ENCODE measurements at regions not wholly inside any gene's neighbourhood (a gene's known extent, or its start where the extent isn't known, plus 50 kb on each side); places are given as distances from the start of the nearest gene placed in this dataset.

DNA sequence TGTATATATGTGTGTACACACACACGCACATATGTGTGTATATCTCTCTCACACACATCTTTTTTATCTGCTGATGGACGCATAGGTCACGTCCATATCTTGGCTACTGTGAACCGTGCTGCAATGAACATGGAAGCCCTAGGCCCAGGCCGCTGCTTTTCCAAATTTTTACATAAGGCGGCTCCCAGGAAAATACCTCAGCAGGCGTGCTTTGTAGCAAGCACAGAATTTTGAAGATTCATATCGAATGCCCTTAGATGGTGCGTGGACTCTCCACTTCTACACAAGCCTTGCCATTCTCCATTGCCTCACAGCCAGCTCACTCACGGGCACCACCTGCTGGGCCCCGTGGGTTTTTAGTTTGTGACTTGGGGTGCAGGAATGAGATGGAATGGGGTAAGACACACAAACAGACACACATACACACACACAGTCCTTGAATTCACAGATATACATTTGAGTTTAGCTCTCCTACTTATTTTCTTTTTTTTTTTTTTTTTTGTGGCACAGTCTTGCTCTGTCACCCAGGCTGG lies 57.9 kb upstream of the RNF32 start:
- Histone ChIP-seq H3K4me3 (ENCODE audit: low read length in 3 of 3) (no peak overlapping the region), H3K27me3 (ENCODE audit: control insufficient read depth, insufficient read depth, low read length) (no peaks in the 10 kb centered on the region), H3K36me3 (ENCODE audit: control insufficient read depth in 2 of 3, insufficient read depth in 3 of 3, low read length in 3 of 3) (no peaks in the 10 kb centered on the region), H3K4me1 (ENCODE audit: control insufficient read depth in 2 of 3, insufficient read depth in 2 of 3, low read depth in 1 of 3, low read length in 3 of 3) (no peaks in the 10 kb centered on the region), H3K9ac (ENCODE audit: low read length in 3 of 3) (no peak overlapping the region), H3K27ac (ENCODE audit: low read depth in 2 of 2, low read length in 2 of 2) (no peak overlapping the region), H3K9me3 (ENCODE audit: control insufficient read depth in 2 of 3, insufficient read depth in 1 of 3, low read length in 3 of 3) (peaks cover 0 to 7% (median 6%) of the 10 kb centered on the region in 3 donors)
- intact Hi-C loops (cut with DNase I) = no loop called here
- no peak for FAIRE-seq
- TF ChIP-seq, protein P1, sequence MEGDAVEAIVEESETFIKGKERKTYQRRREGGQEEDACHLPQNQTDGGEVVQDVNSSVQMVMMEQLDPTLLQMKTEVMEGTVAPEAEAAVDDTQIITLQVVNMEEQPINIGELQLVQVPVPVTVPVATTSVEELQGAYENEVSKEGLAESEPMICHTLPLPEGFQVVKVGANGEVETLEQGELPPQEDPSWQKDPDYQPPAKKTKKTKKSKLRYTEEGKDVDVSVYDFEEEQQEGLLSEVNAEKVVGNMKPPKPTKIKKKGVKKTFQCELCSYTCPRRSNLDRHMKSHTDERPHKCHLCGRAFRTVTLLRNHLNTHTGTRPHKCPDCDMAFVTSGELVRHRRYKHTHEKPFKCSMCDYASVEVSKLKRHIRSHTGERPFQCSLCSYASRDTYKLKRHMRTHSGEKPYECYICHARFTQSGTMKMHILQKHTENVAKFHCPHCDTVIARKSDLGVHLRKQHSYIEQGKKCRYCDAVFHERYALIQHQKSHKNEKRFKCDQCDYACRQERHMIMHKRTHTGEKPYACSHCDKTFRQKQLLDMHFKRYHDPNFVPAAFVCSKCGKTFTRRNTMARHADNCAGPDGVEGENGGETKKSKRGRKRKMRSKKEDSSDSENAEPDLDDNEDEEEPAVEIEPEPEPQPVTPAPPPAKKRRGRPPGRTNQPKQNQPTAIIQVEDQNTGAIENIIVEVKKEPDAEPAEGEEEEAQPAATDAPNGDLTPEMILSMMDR (IDR thresholded peaks at IDR 0.05; ENCODE audit: borderline replicate concordance, extremely low read depth, insufficient read depth) = no peak
- DNase-seq = no peak

DNA sequence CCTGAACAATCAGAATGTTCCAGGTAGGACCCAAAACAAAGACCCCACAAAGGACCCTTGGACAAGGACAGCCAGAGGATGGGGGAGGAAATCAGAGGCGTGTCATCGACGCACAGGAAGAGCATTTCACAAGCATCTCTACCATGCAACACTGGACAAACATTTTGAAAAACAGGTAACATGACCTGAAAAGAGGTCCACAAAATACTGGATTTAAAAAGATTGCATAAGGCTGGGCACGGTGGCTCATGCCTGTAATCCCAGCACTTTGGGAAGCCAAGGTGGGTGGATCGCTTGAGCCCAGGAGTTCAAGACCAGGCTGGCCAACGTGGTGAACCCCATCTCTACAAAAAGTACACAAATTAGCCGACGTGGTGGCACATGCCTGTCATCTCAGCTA lies 60.5 kb upstream of the RNF32 start:
- H3K9ac ChIP-seq (ENCODE audit: low read length in 3 of 3) = no peak overlapping the region

DNA sequence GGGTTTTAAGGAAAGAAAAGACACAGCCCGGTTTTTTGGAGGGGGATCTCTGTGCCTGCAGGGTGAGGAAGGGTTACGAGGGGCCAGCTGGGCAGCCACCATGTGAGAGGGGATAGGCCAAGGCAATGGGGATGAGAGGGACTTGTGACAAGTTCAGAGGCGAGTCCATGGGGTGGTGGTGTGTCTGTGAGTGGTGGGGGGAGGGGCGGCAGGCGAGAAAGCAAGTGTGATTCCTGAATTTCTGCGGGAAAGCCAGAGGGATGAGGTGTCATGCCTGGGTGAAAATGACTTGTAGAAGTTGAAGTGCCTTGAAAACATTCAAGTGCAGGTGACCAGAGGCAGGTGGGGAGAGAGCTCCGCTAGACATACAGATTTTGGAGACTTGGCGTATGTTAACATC lies 61.0 kb upstream of the RNF32 start:
- Histone ChIP-seq H3K9ac (ENCODE audit: low read length in 3 of 3) (no peak overlapping the region), H3K9me3 (ENCODE audit: control insufficient read depth in 2 of 3, insufficient read depth in 1 of 3, low read length in 3 of 3) (no peaks in the 10 kb centered on the region), H3K27ac (ENCODE audit: low read depth in 2 of 2, low read length in 2 of 2) (no peak overlapping the region), H3K4me3 (ENCODE audit: low read length in 3 of 3) (no peak overlapping the region), H3K27me3 (ENCODE audit: control insufficient read depth, insufficient read depth, low read length) (no peaks in the 10 kb centered on the region), H3K36me3 (ENCODE audit: control insufficient read depth in 2 of 3, insufficient read depth in 3 of 3, low read length in 3 of 3) (no peaks in the 10 kb centered on the region), H3K4me1 (ENCODE audit: control insufficient read depth in 2 of 3, insufficient read depth in 2 of 3, low read depth in 1 of 3, low read length in 3 of 3) (no peaks in the 10 kb centered on the region)
- FAIRE-seq (no peak), DNase-seq (no peak)
- TF ChIP-seq, protein P1 (IDR thresholded peaks at IDR 0.05; ENCODE audit: borderline replicate concordance, extremely low read depth, insufficient read depth) = no peak
- intact Hi-C loops (cut with DNase I) = no loop called here

More for the DNA sequence above, 60.5 kb upstream of the RNF32 start:
- no peak for FAIRE-seq
- no peak for DNase-seq
- no peaks in the 10 kb centered on the region for H3K4me1 ChIP-seq (ENCODE audit: control insufficient read depth in 2 of 3, insufficient read depth in 2 of 3, low read depth in 1 of 3, low read length in 3 of 3)
- no peak overlapping the region for H3K27ac ChIP-seq (ENCODE audit: low read depth in 2 of 2, low read length in 2 of 2)
- H3K36me3 ChIP-seq (ENCODE audit: control insufficient read depth in 2 of 3, insufficient read depth in 3 of 3, low read length in 3 of 3) = no peaks in the 10 kb centered on the region
- TF ChIP-seq, protein P1 (IDR thresholded peaks at IDR 0.05; ENCODE audit: borderline replicate concordance, extremely low read depth, insufficient read depth) = no peak
- H3K9me3 ChIP-seq (ENCODE audit: control insufficient read depth in 2 of 3, insufficient read depth in 1 of 3, low read length in 3 of 3) = no peaks in the 10 kb centered on the region
- H3K27me3 ChIP-seq (ENCODE audit: control insufficient read depth, insufficient read depth, low read length) = no peaks in the 10 kb centered on the region
- no peak overlapping the region for H3K4me3 ChIP-seq (ENCODE audit: low read length in 3 of 3)
- intact Hi-C loops (cut with DNase I) = no loop called here

DNA sequence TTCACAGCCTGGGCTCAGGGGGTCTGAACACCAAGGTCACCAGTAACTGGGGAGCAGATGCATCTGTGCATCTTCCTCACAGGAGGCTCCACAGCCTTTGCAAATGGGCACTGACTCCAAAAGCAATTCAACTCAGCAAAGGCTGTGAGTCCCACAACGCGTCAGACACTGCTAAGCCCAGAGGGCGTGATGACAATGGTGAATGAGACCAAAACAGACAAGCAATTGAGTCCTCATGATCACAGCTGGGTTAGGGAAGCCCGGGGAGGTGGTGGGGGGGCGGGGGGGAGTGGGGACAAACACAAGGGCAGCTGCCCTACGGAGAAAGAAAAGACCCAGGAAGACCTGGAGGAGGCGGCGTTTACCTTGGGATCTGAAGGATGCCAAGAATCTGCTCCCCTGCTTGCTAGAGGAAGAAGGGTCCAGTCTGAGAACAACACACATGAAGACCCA lies 61.6 kb upstream of the RNF32 start:
- Histone ChIP-seq H3K27me3 (ENCODE audit: control insufficient read depth, insufficient read depth, low read length) (no peaks in the 10 kb centered on the region), H3K9ac (ENCODE audit: low read length in 3 of 3) (no peak overlapping the region), H3K36me3 (ENCODE audit: control insufficient read depth in 2 of 3, insufficient read depth in 3 of 3, low read length in 3 of 3) (no peaks in the 10 kb centered on the region), H3K4me1 (ENCODE audit: control insufficient read depth in 2 of 3, insufficient read depth in 2 of 3, low read depth in 1 of 3, low read length in 3 of 3) (no peaks in the 10 kb centered on the region), H3K4me3 (ENCODE audit: low read length in 3 of 3) (no peak overlapping the region), H3K27ac (ENCODE audit: low read depth in 2 of 2, low read length in 2 of 2) (no peak overlapping the region), H3K9me3 (ENCODE audit: control insufficient read depth in 2 of 3, insufficient read depth in 1 of 3, low read length in 3 of 3) (no peaks in the 10 kb centered on the region)
- DNase-seq (no peak), FAIRE-seq (no peak)
- TF ChIP-seq, protein P1 (IDR thresholded peaks at IDR 0.05; ENCODE audit: borderline replicate concordance, extremely low read depth, insufficient read depth) = no peak
- intact Hi-C loops (cut with DNase I) = no loop called here

All from kidney (tissue), 13 donors.